AG09309 (cell line): ENCODE measurements at regions not wholly inside any gene's neighbourhood (a gene's known extent, or its start where the extent isn't known, plus 50 kb on each side); places are given as distances from the start of the nearest gene placed in this dataset.

Experiments
- DNase-seq: peaks from one replicate; pipeline ENCODE4 v3.0.0-alpha.2; 2010; ENCODE audit warnings: low read depth
- H3K4me3 ChIP-seq: 2 replicates; pipeline ENCODE4 v1.5.1; 2011; ENCODE audit warnings: mild to moderate bottlenecking, low read depth, low read length, moderate library complexity; ENCODE audit not compliant: control insufficient read depth
- TF ChIP-seq, protein P1 (sequence below): IDR thresholded peaks from 2 replicates; pipeline ENCODE4 v1.5.1; 2011; ENCODE audit warnings: mild to moderate bottlenecking, low read depth, low read length, inconsistent platforms; ENCODE audit not compliant: insufficient read depth, control insufficient read depth; ENCODE audit errors: missing control alignments

- TF ChIP-seq, protein P1, sequence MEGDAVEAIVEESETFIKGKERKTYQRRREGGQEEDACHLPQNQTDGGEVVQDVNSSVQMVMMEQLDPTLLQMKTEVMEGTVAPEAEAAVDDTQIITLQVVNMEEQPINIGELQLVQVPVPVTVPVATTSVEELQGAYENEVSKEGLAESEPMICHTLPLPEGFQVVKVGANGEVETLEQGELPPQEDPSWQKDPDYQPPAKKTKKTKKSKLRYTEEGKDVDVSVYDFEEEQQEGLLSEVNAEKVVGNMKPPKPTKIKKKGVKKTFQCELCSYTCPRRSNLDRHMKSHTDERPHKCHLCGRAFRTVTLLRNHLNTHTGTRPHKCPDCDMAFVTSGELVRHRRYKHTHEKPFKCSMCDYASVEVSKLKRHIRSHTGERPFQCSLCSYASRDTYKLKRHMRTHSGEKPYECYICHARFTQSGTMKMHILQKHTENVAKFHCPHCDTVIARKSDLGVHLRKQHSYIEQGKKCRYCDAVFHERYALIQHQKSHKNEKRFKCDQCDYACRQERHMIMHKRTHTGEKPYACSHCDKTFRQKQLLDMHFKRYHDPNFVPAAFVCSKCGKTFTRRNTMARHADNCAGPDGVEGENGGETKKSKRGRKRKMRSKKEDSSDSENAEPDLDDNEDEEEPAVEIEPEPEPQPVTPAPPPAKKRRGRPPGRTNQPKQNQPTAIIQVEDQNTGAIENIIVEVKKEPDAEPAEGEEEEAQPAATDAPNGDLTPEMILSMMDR, result no peak
- no peak overlapping the region for H3K4me3 ChIP-seq
- no peak for DNase-seq
Observed at GRCh38 chr16:49058382-49058781, 223.3 kb downstream of the CBLN1 start.

DNA sequence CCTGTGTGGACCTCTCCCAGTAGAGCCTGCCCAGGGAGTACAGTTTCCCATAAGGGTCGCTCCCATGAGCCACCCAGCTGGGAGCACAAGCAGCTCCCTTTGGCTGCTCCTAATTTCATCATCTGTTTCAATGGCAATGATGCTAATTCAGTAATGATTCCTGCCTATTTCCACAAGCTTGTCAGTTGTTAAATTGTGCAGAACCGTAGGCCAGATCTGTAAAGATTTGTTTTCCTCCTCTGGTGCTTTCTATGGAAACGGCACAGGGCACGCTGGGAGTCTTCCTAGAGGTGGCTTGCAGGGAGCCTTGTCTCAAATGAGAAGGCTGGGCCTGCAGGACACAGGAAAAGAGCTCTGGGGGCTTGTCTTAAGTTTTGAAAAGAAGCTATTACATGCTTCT lies 223.7 kb downstream of the CBLN1 start:
- TF ChIP-seq, protein P1, result no peak
- no peak for DNase-seq
- H3K4me3 ChIP-seq, result no peak overlapping the region

GRCh38 chr16:49057391-49057790 lies 224.2 kb downstream of the CBLN1 start:
- TF ChIP-seq, protein P1, result no peak
- no peak for DNase-seq
- H3K4me3 ChIP-seq, result no peak overlapping the region

DNA sequence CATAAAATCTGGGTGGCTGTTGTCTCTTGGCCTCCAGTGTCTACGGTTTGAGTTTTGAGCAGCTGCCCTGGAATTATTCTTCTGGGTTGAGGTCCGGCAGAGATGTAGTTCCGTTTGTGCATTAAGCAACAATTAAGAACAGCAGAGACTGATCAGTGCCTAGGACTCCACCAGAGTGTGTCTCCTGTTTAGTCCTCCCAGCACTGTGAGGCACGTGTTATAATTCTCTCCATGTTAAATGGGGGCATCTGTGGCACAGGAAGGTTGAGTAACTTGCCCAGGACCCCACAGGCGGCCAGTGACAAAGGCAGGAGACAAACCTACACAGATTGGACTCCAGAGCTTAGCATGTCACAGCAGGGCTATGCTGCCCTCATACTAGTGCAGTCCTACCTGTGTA lies 225.1 kb downstream of the CBLN1 start:
- DNase-seq, result no peak
- TF ChIP-seq, protein P1, result no peak
- no peak overlapping the region for H3K4me3 ChIP-seq

DNA sequence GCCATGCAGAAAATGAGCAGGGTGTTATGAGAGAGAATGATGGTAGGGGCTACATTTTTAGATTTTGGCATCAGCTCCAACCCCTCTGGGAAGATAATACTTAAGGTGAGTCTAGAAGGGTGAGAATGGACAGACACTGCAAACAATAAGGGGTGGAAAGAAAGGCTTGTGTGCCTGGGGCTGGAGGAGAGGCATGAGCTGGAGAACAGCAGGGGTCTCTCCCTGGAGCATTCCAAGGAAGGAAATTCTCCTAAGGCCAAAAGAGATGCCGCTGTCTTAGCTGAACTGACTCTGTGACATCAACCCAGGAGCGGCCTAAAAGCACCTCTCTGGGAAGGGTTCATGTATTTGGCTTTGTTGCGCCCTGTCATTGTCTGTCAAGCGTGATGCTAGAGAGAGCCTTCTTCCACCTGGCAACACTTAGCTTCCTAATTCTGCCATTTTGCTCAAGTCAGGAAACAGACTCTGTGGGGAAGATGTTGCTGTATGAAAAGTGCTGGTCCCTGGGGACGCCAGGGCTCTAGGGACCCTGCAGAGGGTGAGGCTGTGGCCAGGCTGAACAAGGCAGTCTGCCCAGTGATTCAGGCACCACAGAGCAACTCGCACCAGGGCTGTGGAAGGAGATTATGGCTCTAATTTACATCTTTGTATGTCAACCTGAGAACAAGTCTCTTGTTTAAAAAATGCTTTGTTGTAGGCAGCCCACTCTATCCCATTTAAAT lies 225.7 kb downstream of the CBLN1 start:
- TF ChIP-seq, protein P1, result no peak

GRCh38 chr16:49055291-49055690 lies 226.3 kb downstream of the CBLN1 start:
- H3K4me3 ChIP-seq, result no peak overlapping the region
- TF ChIP-seq, protein P1, result no peak
- DNase-seq, result no peak

More for the DNA sequence above, 225.7 kb downstream of the CBLN1 start:
- H3K4me3 ChIP-seq, result no peak overlapping the region
- DNase-seq, result no peak
